ENCODE measurements at regions not wholly inside any gene's neighbourhood (a gene's known extent, or its start where the extent isn't known, plus 50 kb on each side); places are given as distances from the start of the nearest gene placed in this dataset.
A peak's percentile ranks its signal among the peaks of the same experiment; 100 is the strongest.

- Histone ChIP-seq H3K36me3 (ENCODE audit: insufficient read depth, low read length) (no peaks in the 10 kb centered on the region), H3K9me3 (ENCODE audit: insufficient read depth, low read depth, low read length) (no peaks in the 10 kb centered on the region), H4K20me1 (ENCODE audit: insufficient read depth, low read length, poor library complexity, severe bottlenecking) (no peaks in the 10 kb centered on the region), H3F3A (ENCODE audit: low read depth) (no peaks in the 10 kb centered on the region), H3K79me2 (ENCODE audit: insufficient read depth, low read length) (no peaks in the 10 kb centered on the region), H3K4me1 (ENCODE audit: insufficient read depth, low read length, poor library complexity, severe bottlenecking) (peaks cover 4% of the 10 kb centered on the region), H2AFZ (ENCODE audit: low read length) (0 out of 2 replicates have a peak overlapping the region, but pooled peaks have one; percentile 19), H3K4me3 (ENCODE audit: low read length, poor library complexity, severe bottlenecking) (no peak overlapping the region), H3K9ac (ENCODE audit: low read depth, low read length, poor library complexity, severe bottlenecking) (no peak overlapping the region), H3K9me2 (replicated peaks; ENCODE audit: low read depth, low read length) (no peaks in the 10 kb centered on the region), H3K4me2 (ENCODE audit: low read depth, low read length, poor library complexity, severe bottlenecking) (no peak overlapping the region), H3K27me3 (ENCODE audit: insufficient read depth, low read length, poor library complexity, severe bottlenecking) (no peaks in the 10 kb centered on the region)
- TF ChIP-seq EZH2phosphoT487 (IDR thresholded peaks at IDR 0.05; ENCODE audit: borderline replicate concordance) (no peak), CTCF (conservative IDR thresholded peaks at IDR 0.05; ENCODE audit: low read length) (no peak)
Observed at GRCh38 chr4:112732142-112732541, 95.2 kb downstream of the LARP7 start.

- H3F3A ChIP-seq (ENCODE audit: low read depth), result no peaks in the 10 kb centered on the region
- H3K36me3 ChIP-seq (ENCODE audit: insufficient read depth, low read length), result no peaks in the 10 kb centered on the region
- peak overlapping the region; percentile 65; the same call in 1 of the 2 replicates for H2AFZ ChIP-seq (ENCODE audit: low read length)
- no peaks in the 10 kb centered on the region for H3K9me3 ChIP-seq (ENCODE audit: insufficient read depth, low read depth, low read length)
- H3K4me2 ChIP-seq (ENCODE audit: low read depth, low read length, poor library complexity, severe bottlenecking), result peak overlapping the region; percentile 37
- H3K79me2 ChIP-seq (ENCODE audit: insufficient read depth, low read length), result no peaks in the 10 kb centered on the region
- H4K20me1 ChIP-seq (ENCODE audit: insufficient read depth, low read length, poor library complexity, severe bottlenecking), result no peaks in the 10 kb centered on the region
- no peak for TF ChIP-seq CTCF (conservative IDR thresholded peaks at IDR 0.05; ENCODE audit: low read length)
- TF ChIP-seq EZH2phosphoT487 (IDR thresholded peaks at IDR 0.05; ENCODE audit: borderline replicate concordance), result no peak
- no peak overlapping the region for H3K4me3 ChIP-seq (ENCODE audit: low read length, poor library complexity, severe bottlenecking)
- H3K27me3 ChIP-seq (ENCODE audit: insufficient read depth, low read length, poor library complexity, severe bottlenecking), result no peaks in the 10 kb centered on the region
- H3K4me1 ChIP-seq (ENCODE audit: insufficient read depth, low read length, poor library complexity, severe bottlenecking), result peaks cover 4% of the 10 kb centered on the region
- H3K9ac ChIP-seq (ENCODE audit: low read depth, low read length, poor library complexity, severe bottlenecking), result no peak overlapping the region
- no peaks in the 10 kb centered on the region for H3K9me2 ChIP-seq (replicated peaks; ENCODE audit: low read depth, low read length)
Observed at GRCh38 chr4:112735474-112735951, 98.6 kb downstream of the LARP7 start.

- Histone ChIP-seq H3F3A (ENCODE audit: low read depth) (no peaks in the 10 kb centered on the region), H3K4me1 (ENCODE audit: insufficient read depth, low read length, poor library complexity, severe bottlenecking) (peaks cover 4% of the 10 kb centered on the region), H4K20me1 (ENCODE audit: insufficient read depth, low read length, poor library complexity, severe bottlenecking) (no peaks in the 10 kb centered on the region), H3K9me2 (replicated peaks; ENCODE audit: low read depth, low read length) (no peaks in the 10 kb centered on the region), H3K79me2 (ENCODE audit: insufficient read depth, low read length) (no peaks in the 10 kb centered on the region), H3K9me3 (ENCODE audit: insufficient read depth, low read depth, low read length) (no peaks in the 10 kb centered on the region), H2AFZ (ENCODE audit: low read length) (0 out of 2 replicates have a peak overlapping the region, but pooled peaks have one; percentile 57), H3K27me3 (ENCODE audit: insufficient read depth, low read length, poor library complexity, severe bottlenecking) (no peaks in the 10 kb centered on the region), H3K4me3 (ENCODE audit: low read length, poor library complexity, severe bottlenecking) (no peak overlapping the region), H3K4me2 (ENCODE audit: low read depth, low read length, poor library complexity, severe bottlenecking) (no peak overlapping the region), H3K36me3 (ENCODE audit: insufficient read depth, low read length) (no peaks in the 10 kb centered on the region), H3K9ac (ENCODE audit: low read depth, low read length, poor library complexity, severe bottlenecking) (no peak overlapping the region)
- TF ChIP-seq EZH2phosphoT487 (IDR thresholded peaks at IDR 0.05; ENCODE audit: borderline replicate concordance) (no peak), CTCF (conservative IDR thresholded peaks at IDR 0.05; ENCODE audit: low read length) (no peak)
Observed at GRCh38 chr4:112736718-112737135, 99.8 kb downstream of the LARP7 start.
